ENCODE measurements at regions not wholly inside any gene's neighbourhood (a gene's known extent, or its start where the extent isn't known, plus 50 kb on each side); places are given as distances from the start of the nearest gene placed in this dataset.

- TF ChIP-seq CTCF (IDR thresholded peaks at IDR 0.05) = no peak
Measured at GRCh38 chr3:88574146-88574545, 424.4 kb downstream of the C3orf38 start.

GRCh38 chr3:88584451-88584850 lies 434.7 kb downstream of the C3orf38 start:
- TF ChIP-seq CTCF (IDR thresholded peaks at IDR 0.05) = no peak

GRCh38 chr3:88586121-88586640 lies 436.4 kb downstream of the C3orf38 start:
- TF ChIP-seq CTCF (IDR thresholded peaks at IDR 0.05) = no peak

GRCh38 chr3:88589138-88589537 lies 439.4 kb downstream of the C3orf38 start:
- TF ChIP-seq CTCF (IDR thresholded peaks at IDR 0.05) = no peak

GRCh38 chr3:88595026-88595425 lies 445.3 kb downstream of the C3orf38 start:
- no peak for TF ChIP-seq CTCF (IDR thresholded peaks at IDR 0.05)

- no peak for TF ChIP-seq CTCF (IDR thresholded peaks at IDR 0.05)
Measured at GRCh38 chr3:88596451-88596850, 446.7 kb downstream of the C3orf38 start.

GRCh38 chr3:88610820-88611219 lies 461.1 kb downstream of the C3orf38 start:
- no peak for TF ChIP-seq CTCF (IDR thresholded peaks at IDR 0.05)

GRCh38 chr3:88611826-88612326 lies 462.1 kb downstream of the C3orf38 start:
- no peak for TF ChIP-seq CTCF (IDR thresholded peaks at IDR 0.05)
